GF-D8 (cell line): ENCODE measurements at regions not wholly inside any gene's neighbourhood (a gene's known extent, or its start where the extent isn't known, plus 50 kb on each side); places are given as distances from the start of the nearest gene placed in this dataset.

Source experiments
- DNase-seq: peaks from one replicate; lab custom pipeline; 2025; lab: John Stamatoyannopoulos, UW

DNA sequence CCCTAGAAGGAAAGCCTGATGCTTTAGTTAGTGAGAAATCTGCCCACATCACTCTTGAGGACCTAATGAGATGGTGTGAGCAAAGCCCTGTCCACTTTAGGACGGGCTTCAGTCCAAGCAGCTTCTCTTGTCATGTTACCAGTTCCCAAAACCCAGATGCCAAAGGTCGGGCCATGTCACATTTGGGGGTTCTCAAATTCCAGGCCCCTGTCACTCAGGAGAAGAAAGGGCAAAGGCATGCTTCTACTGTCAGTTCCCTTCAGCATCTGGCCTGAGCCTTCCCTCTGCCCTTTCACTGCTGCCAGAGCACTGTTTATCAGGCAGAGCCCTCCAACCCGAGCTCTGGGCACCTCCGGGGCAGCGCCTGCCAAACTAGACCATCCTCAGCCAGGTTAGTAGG lies 556.0 kb downstream of the BNC2 start:
- no peak for DNase-seq

DNA sequence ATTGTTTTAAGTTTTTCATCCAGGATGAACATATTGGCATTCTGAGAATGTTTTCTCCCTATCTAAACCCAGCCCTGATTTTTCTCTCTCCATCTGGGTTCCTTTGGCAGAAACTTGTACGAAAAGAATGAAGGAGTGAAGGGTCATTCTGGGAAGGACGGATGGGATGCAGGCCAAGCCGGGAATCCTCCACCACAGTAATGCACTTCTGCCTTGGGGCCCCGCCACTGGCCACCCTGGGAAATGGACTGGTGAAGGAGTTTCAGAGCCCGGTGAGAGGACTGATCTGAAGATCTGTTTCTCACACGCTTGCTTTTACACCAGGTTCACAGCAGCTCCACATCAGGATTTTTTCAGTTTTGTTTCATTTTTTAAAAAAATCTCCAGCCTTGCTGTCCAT lies 554.8 kb downstream of the BNC2 start:
- DNase-seq: no peak

DNA sequence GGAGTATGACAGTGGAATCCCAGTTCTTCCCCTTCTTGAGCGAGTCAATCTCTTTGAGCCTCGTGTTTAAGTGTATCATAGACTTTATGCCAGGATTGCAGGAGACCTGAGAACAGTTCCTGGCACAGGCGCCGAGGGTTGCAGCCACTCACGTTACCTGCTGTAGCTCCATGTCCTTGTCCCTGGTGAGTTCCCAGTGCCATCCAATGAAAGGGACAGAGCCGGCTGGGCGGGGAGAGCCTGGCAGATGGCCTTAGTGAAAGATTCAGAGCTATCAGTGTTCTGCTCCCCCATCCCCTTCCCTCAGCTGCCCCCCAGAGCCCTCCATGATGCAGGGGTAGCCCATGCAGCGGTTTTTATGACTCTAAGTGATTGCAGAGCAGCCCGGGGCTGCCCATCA lies 554.0 kb downstream of the BNC2 start:
- DNase-seq: no peak

DNA sequence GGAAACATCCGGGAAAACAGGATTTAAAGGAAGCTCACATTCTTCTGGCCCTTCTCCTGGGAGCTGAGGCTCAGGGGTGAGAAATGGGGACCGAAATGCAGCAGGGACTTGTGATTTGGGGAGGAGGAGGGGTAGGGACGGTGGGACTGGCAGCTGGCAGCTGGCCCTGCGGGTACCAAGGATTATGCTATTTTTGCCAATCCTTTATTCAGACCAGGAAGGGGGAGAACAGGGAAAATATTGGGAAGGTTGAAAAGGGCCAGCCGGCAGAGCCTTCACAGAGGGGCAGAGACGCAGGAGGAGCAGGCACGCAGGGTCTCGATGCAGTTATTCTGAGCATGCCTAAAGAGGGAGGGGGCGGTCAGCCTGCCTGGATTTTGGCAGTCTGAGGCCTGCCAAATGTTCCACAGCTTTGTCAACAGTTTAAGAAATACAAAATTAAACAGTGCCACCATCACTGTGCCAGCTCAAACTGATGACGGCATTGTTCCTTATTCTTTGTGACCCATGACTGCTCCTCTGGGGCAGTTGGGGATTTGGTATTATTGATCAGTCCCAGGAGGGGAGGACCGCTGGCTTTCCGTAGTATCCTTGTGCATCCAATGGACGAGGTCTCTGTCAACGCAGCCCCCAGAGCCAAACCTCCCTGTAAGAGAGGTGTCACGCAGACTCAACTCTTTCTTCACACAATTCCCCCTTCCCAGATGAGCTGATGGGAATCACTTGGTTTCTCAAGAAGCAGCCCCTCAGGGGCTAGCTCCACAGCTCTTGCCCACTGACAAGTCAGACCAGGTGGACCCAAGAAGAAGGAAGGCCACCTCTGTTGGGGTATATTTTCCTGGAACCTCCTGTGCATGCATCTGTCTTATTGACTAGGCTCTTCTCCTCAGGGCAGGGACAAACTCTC lies 553.3 kb downstream of the BNC2 start:
- DNase-seq: no peak

DNA sequence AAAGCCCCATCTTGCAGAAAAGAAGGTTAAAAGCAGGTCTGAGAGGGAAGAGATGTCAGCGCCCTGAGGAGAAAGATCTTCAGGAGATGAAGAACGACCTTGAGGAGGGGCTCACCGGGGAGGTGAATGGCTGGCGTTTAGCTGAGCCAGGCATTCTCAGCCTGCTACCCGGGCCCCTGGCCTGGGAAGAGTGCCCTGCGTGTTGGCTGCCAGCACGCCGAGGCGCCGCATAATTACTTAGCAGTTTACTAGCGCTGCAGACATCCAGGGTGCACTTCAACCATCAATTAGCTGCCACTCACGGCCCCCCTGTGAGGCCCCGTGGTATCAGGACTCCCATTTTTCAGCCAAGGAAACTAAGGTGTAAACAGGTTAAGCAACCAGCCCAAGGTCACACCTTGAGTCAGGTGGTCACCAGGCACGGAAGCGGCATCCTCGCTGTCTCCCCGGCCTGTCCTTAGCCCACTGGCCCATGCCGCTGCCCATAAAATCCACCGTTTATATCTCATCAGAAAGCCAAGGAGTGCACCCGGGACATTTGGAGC lies 551.9 kb downstream of the BNC2 start:
- no peak for DNase-seq

DNA sequence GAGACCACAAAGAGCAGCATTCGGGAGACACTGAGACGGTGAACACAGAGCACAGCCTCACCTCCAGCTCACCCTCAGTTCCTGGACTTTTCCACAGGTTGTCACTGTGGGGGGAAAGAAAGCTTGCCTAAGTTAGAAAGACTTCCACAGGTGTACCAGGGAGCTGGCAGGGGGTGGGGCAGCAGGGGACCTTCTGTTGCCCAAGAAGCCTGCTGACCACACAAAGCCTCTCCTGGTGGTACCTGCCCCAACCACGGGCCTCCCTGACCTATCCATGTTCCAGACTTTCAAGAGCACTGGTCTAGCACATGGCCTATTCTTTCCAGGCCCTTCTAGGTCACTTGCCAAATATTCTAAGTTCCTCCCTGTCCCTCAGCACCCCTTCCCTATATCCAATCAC lies 550.8 kb downstream of the BNC2 start:
- DNase-seq: no peak

DNA sequence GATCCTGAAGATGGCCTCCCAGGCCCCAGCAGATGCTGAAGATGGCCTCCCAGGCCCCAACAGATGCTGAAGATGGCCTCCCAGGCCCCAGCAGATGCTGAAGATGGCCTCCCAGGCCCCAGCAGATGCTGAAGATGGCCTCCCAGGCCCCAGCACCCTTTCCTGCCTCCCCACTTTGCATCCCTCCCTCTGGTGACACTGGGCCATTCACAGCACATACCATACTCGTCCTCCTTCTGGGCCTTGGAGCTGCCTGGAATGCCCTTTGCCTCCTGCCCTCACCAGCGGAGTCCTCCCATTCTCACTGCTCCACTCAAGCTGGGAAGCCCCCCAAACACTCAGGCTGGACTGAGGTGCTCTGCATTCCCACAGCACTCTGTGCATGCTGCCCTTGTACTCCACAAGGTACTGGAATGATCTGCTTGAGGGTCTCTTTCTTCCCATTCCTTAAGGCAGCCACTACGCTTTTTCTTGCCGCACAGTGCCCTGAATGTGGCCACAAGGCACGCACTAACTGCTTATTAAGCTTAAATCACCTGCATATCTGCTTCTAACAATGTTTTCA lies 550.0 kb downstream of the BNC2 start:
- no peak for DNase-seq

DNA sequence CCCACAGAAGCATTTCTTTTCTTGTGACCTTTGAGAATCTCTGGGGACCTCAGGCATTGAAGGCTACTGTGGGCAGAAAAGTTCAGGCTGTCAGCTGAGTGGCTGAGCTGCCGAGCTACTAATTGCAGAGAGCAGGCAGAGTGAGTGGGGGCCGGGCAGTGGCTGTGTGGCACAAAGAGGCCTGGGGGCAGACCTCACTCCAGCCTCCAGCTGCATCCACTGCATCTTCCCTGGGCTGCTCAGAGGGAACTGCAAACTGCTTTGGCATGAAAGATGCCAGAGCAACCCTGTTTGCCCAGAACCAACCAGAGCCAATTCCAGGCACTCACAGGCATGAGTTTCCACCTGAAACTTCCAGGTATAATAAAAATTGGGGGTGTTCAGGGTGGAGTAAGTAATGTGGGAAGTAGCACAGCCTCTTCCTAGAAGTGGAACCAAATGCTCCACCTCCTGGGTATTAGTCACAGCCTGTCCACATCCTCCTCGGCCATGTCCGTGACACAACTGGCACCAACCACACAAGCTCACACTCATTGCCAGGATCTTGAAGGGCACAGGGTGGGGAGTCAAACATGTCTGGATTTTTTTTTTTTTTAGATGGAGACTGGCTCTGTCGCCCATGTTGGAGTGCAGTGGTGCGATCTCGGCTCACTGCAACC lies 548.9 kb downstream of the BNC2 start:
- DNase-seq: no peak

DNA sequence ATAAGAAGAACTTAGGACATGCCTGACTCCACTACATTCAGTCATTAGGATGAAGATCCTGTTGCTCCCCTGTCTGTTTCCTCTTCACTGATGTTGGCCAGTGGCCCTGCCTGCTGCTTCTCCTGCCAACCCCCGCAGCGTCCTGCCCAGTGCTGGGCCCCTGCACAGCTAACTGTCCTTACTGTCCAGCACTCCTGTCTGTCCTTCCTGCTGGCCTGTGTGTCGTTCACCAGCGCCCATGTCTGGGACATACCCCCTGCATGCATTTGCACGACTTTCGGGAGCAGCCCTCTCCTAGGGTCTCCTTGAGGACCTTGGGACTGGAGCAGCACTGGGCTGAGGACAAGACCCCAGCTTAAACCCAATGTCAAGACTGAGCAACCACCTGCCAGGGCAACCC lies 547.6 kb downstream of the BNC2 start:
- no peak for DNase-seq

DNA sequence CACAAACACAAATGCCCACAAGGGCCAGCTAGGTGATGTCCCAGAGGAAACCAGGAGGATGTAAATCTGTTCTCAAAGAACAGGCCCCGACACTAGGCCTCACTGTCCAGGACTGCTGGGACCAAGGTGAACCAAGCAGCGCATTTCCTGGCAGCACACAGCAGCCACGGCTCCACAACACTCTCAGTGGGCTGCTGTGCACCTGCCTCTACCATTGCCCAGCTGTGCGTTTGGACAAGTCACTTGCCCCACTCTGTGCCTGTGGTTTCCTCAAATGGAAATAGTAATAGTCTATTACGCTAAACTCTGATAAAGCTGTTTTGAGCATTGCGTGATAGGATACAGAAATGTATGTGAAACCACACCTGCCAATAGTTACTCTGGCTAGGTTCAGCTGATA lies 544.5 kb downstream of the BNC2 start:
- no peak for DNase-seq

DNA sequence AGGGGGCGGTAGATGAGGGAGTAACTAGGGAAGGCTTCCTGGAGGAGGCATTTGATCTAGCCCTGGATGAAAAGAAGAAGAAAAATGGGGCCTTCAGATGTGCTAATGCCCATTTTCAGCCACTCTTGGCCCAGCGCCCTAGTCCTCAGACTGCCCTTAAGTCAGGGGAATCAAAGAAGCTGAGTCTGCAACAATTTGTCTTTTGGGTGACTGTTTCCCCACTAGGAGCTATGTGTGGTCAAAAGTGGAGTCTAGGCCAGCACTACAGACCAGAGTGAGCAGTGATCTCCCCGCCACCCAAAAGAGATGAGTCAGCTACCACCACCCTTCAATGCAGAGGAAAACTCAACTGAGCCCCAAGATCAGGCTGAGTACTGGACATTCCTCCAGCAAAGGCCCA lies 542.1 kb downstream of the BNC2 start:
- no peak for DNase-seq

DNA sequence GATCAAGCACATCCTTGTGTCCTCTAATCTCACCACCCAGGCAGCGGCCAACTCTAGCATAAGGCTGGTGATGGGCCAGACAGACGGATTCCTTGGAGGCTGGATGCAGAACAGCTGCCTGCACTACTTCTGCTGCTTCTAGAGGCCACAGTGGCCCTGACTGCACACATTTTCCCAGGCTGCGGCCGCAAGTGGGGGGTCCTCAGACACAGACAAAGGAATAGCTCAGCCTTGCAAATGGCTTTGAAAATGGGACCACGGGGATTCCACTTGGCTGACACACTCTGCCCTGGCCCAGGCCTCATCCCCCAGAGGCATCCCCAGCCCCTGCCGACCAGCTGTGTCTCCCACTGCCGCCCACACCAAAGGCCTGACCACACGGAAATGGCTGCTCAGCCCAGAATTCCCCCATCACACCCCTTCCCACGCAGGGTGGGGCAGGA lies 540.8 kb downstream of the BNC2 start:
- no peak for DNase-seq

DNA sequence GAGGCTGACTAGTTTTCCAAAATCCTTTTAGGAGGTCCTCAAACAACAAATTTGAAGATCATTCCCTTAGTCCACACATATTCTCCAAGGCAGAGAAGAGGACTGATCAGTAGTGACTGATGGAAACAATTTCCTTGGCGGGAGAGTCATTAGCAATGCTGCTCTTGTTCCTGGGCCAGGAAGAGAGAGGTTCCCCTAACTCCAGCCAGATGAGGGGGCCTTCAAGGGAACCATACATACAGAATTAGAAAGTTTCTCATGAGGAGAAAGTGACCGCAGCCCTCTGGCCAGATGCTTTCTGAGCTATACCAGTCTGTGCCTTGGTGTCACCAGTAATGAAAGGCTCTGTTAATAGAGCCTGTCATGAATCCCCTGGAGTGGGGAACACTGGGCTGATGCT lies 539.4 kb downstream of the BNC2 start:
- DNase-seq: no peak

DNA sequence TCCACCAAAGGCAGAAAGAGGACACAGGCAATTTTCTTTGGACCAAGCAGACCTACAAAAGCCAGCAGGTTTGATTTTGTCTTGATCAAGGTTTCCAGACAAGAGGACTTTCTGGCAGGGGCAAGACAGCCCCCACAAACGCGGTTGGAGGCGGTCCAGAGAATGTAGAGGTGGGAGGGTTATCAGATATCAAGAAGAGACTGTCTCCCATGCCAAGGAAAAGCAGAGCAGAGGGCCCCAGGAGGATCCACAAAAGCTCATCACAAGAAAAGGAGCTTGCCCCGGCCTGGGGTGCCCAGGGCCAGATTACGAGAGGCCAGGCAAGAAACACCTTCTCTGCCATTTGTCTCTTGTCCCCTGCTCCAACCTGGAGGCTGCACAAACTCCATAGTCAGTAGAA lies 538.9 kb downstream of the BNC2 start:
- no peak for DNase-seq

DNA sequence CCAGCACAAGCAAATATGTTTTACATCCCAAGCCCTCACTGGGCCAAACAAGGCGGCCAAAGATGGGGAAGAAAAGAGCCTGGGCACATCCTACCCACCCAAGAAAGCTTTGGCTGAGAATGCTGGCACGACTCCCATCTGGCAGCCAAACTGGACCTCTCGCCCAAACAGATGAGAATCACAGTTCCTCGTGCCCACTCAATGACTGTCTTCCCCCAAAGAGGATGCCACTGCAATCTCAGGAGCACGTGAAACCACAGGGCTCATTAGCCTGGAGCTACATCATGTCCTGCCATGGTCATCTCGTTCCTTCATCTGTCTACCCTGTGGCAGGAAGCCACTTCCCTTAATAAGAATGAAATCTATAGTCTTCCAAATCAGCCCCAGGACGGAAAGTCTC lies 536.8 kb downstream of the BNC2 start:
- DNase-seq: no peak

DNA sequence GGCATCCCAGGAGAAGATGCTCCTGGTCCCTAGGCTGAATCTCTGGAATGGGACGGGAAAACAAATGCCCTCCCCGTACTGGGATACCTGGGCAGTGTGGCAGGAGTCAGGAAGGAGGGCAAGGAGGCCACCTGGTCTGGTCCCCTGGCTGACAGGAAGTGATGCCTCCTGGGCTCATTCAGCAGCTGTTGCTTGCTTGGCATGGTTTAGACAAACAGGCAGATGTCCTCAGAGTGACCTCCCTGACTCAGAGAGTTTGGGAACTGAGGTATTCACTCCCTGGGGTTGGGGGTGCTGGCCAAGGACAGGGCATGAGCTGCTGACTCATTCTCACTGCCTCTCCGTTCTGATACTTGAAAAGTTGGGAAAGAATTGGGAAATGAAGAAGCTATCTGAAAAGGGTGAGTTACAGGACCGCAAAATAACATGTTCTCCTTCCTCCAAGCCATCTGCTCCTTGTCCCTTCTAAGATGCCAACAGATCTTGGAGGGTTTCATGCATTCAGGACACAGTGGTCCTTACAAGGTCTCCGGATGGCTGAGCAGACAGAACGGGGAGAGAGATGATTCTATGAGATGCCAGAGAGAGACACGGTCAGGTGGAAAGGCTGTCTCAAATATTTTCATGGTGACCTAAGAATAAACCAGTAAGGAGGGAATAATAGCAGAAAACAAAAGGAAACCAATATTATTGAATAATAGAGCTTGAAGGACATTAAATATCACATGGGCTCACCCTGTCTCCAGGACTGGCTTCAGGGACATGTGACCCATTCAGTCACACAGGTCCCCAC lies 534.5 kb downstream of the BNC2 start:
- no peak for DNase-seq

DNA sequence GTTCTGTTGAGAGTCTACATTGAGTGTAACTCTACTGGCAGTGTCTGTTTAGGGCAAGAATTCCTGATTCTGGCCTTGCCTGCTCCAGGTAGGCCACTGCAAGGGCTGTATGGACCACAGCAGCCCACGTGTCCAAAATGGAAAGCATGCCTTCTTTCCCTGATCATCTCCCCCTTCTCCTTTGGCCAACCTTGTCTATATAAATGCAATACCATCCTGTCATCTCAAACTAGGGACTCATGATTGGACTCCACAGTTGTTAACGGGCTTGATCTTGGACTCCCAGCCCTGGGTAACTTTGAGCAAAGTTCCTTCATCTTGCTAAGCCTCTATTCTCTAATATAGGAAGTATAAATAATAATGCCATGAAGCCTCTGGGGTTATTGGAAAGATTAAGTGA lies 533.6 kb downstream of the BNC2 start:
- DNase-seq: no peak

DNA sequence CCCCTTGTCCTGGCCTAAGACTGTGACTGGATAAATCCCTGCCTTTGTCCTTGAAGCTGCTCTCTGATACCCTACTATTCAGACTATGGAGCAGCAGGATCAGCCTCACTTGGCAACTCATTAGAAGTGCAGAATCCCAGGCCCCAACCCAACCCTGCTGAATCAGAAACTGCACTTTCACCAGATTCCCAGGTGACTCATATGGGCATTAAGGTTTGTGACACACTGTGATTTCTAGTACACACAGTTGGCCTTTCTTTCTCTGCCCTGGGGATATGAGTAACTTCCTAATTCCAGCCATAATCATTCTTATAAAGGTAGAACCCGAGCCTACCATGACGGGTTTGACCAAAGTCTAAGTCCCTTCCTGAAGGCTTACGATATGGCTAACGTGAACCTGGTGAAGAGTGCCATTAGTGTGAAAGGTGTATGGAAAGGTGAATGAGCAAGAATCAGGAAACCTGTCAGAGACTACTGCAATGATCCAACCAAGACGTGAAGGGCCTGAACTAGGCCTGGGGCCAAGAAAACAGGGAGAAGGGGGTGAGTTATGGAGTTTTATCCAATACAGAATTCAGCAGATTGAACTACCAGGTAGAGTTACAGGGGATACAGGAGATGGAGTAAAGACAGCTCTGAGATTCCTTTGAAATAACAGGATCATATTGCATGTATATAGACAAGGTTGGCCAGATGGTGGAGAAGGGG lies 533.0 kb downstream of the BNC2 start:
- no peak for DNase-seq

DNA sequence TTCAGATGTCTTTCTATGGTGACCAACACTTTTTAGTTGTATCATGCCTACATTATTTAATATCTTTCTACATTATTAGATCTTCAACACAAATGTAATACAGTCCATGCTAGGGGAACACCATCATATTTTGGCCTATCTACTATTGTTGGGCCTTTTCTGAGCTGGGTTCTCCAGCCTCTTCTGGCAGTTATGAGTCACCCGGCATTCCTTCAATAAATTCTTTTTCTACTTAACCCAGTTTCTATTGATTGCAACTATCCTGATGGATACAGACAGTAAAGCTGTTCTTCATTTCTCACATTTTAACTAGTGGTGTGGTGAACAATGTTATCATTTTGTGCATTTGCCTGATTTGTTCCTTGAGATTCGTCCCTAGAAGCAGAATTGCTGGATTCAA lies 529.3 kb downstream of the BNC2 start:
- no peak for DNase-seq

DNA sequence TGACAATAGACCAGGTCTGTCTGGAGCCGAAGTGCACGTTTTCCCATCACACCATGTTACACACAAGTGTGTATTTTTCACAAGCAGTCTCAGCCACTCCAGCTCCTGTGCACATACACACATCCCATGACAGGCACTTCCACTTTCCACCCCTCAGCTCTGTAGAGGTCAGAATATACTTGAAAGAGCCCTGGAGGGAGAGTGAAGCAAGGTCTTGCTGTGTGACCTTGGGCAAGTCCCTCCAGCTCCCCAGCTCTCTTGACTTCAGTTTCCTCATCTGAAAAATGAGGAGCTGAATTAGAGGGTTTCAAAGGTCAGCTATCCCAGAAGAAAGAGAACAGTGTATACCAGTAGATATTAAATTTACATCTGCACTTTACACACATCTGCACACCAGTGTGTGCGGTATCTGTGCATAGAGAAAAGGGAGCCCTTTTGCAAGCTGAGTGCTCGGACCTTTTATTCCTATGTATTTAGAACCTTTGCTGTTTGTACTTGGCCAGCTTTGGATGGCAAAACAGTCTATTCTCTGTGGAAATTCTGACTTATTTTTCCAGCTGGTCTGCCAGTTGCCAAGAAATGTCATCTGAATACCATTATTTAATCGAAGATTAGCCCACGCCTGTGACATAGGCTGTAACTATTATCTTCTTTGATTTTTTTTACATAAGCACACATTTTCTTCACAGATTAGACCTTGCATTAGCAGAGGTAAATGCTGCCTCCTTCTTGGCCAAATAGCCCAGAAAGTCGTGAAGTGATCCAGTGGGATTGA lies 528.0 kb downstream of the BNC2 start:
- DNase-seq: no peak
